Motor neuron (in vitro differentiated cells): ENCODE measurements at regions not wholly inside any gene's neighbourhood (a gene's known extent, or its start where the extent isn't known, plus 50 kb on each side); places are given as distances from the start of the nearest gene placed in this dataset.

Experiments
- ATAC-seq, 8 experiments: fragments of 200-7000 bp; cut with Tn5 transposase; replicated peaks in 6 of 8; 2 replicates each; pipeline ENCODE4 v1.8.0; 2021; ENCODE audit warnings: mild to moderate bottlenecking in 8 of 8, moderate library complexity in 8 of 8
- H3K27ac ChIP-seq, 2 donors: fragments of 250-450 bp; sonication (Bioruptor Pico); 2 replicates each; pipeline ENCODE4 v1.9.0; 2021; ENCODE audit warnings: antibody characterized with exemption in 2 of 2, mild to moderate bottlenecking in 2 of 2, moderate library complexity in 1 of 2
- H3K4me1 ChIP-seq, 2 donors: fragments of 250-450 bp; sonication (Bioruptor Pico); replicated peaks in 1 of 2; 2 replicates each; pipeline ENCODE4 v1.6.1; 2021; ENCODE audit warnings: antibody characterized with exemption in 2 of 2, mild to moderate bottlenecking in 2 of 2, moderate library complexity in 1 of 2
- H3K4me3 ChIP-seq, 5 donors: fragments of 250-450 bp; sonication (Bioruptor Pico); 2 replicates each; pipeline ENCODE4 v1.9.0; 2021; ENCODE audit warnings: antibody characterized with exemption in 5 of 5, mild to moderate bottlenecking in 5 of 5, moderate library complexity in 4 of 5
- WGBS, 10 experiments: fragments of 450-650 bp; shearing (Covaris generic); methylation state at CpG; one replicate each; pipeline ENCODE4 v1.0.0; 2022; 5-methylcytosine and 5-hydroxymethylcytosine counted together
- in situ Hi-C, 9 experiments: fragments of 400-800 bp; cut with MboI; loops; one replicate each; pipeline ENCODE4 v1.15.0; 2021; ENCODE audit warnings: low sequenced_read_pairs in 9 of 9, low pct_unique_long_range_greater_than_20kb in 2 of 9; ENCODE audit not compliant: unreplicated experiment in 9 of 9

GRCh38 chr1:229778794-229779193 is 152.7 kb downstream of the URB2 start:
- 0 to 48% (median 33%) methylated on average over 2 to 5 of the region's 5 CpGs; no CpG with 5 or more reads in 5 of the 10 experiments for WGBS, 10 experiments
- H3K4me1 ChIP-seq, result peaks cover 0 to 6% of the 10 kb centered on the region in 2 donors
- in situ Hi-C loops, result no loop called here
- H3K4me3 ChIP-seq, result no peak overlapping the region
- peak in 5 of 8 experiments; percentile 29 to 95 (median 88) for ATAC-seq
- H3K27ac ChIP-seq, result no peak overlapping the region

GRCh38 chr1:229781453-229781852 is 155.4 kb downstream of the URB2 start:
- peak in 1 of 8 experiments; percentile 29 for ATAC-seq
- in situ Hi-C loops, result no loop called here
- Histone ChIP-seq H3K4me3 (no peak overlapping the region), H3K27ac (no peak overlapping the region), H3K4me1 (peaks cover 0 to 6% of the 10 kb centered on the region in 2 donors)
- WGBS, 10 experiments, result 4 to 87% (median 75%) methylated on average over 2 to 6 of the region's 7 CpGs; no CpG with 5 or more reads in 3 of the 10 experiments

GRCh38 chr1:229782469-229782868 is 156.4 kb downstream of the URB2 start:
- WGBS, 10 experiments, result 78 to 100% (median 100%) methylated on average over 1 of the region's 1 CpG; no CpG with 5 or more reads in 6 of the 10 experiments
- ATAC-seq, result no peak
- Histone ChIP-seq H3K4me1 (peaks cover 0 to 6% of the 10 kb centered on the region in 2 donors), H3K4me3 (no peak overlapping the region), H3K27ac (no peak overlapping the region)
- in situ Hi-C loops, result no loop called here

DNA sequence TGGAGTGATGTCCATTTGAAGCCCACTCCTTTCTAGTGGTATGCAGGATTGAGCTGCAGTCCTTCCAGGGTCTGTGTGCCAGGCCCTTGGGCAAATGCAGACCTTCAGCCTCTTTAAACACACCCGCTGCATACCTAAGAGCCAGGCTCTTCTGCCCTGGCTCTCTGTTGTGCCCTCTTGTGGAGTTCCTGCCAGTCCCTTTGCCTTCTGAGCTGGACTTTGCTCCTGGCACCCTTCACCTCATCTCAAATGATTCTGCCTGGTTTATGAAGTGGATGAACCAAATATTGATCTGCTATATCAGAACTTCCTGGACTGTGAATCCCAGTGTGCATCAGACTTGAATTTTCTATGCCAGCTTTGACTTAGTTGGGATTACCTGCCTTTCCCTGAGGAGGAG is 158.8 kb downstream of the URB2 start:
- in situ Hi-C loops, result no loop called here
- no peak for ATAC-seq
- Histone ChIP-seq H3K27ac (no peak overlapping the region), H3K4me1 (no peaks in the 10 kb centered on the region), H3K4me3 (no peak overlapping the region)
- WGBS, 10 experiments, result 0 to 100% (median 60%) methylated on average over 1 of the region's 1 CpG; no CpG with 5 or more reads in 6 of the 10 experiments

- in situ Hi-C loops, result no loop called here
- no peak for ATAC-seq
Observed at GRCh38 chr1:229786974-229787610, 161.0 kb downstream of the URB2 start.

GRCh38 chr1:229788004-229788403 is 162.0 kb downstream of the URB2 start:
- 48 to 100% (median 81%) methylated on average over 1 to 6 of the region's 6 CpGs; no CpG with 5 or more reads in 4 of the 10 experiments for WGBS, 10 experiments
- Histone ChIP-seq H3K4me1 (peaks cover 0 to 8% of the 10 kb centered on the region in 2 donors), H3K4me3 (no peak overlapping the region), H3K27ac (no peak overlapping the region)
- in situ Hi-C loops, result no loop called here
- no peak for ATAC-seq

More at GRCh38 chr1:229786974-229787610, 161.0 kb downstream of the URB2 start:
- no peak overlapping the region for H3K4me3 ChIP-seq
- WGBS, 10 experiments, result 59 to 95% (median 81%) methylated on average over 2 to 3 of the region's 3 CpGs; no CpG with 5 or more reads in 3 of the 10 experiments
- H3K4me1 ChIP-seq, result no peaks in the 10 kb centered on the region
- no peak overlapping the region for H3K27ac ChIP-seq

- in situ Hi-C loops, result no loop called here
Observed at GRCh38 chr1:229792012-229792975, 166.2 kb downstream of the URB2 start.

GRCh38 chr1:229793488-229793887 is 167.4 kb downstream of the URB2 start:
- H3K4me3 ChIP-seq, result no peak overlapping the region
- peaks cover 0 to 8% of the 10 kb centered on the region in 2 donors for H3K4me1 ChIP-seq
- in situ Hi-C loops, result no loop called here
- ATAC-seq, result no peak
- 50 to 90% (median 76%) methylated on average over 1 to 5 of the region's 5 CpGs for WGBS, 10 experiments
- H3K27ac ChIP-seq, result no peak overlapping the region

More at GRCh38 chr1:229792012-229792975, 166.2 kb downstream of the URB2 start:
- peak in 4 of 8 experiments; percentile 14 to 65 (median 52) for ATAC-seq
- no peak overlapping the region for H3K27ac ChIP-seq
- 50 to 87% (median 74%) methylated on average over 2 to 6 of the region's 6 CpGs; no CpG with 5 or more reads in 1 of the 10 experiments for WGBS, 10 experiments
- H3K4me3 ChIP-seq, result no peak overlapping the region
- peaks cover 0 to 8% of the 10 kb centered on the region in 2 donors for H3K4me1 ChIP-seq

DNA sequence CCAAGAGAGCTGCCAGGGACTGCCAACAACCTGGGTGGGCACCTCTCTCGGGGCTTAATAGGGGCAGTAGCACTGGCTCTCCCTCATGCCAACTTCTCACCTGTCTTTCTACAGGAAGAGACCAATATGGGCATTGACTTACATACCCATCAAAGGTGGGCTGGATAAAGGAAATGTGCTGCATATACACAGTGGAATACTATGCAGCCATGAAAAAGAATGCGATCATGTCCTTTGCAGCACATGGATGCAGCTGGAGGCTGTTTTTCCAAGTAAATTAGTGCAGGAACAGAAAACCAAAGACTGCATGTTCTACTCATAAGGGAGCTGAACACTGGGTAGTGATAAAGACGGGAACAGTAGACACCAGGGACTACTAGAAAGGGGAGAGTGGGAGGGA is 172.5 kb downstream of the URB2 start:
- Histone ChIP-seq H3K4me3 (no peak overlapping the region), H3K4me1 (no peaks in the 10 kb centered on the region), H3K27ac (no peak overlapping the region)
- ATAC-seq, result no peak
- in situ Hi-C loops, result no loop called here
- WGBS, 10 experiments, result 37 to 100% (median 93%) methylated on average over 1 to 3 of the region's 3 CpGs; no CpG with 5 or more reads in 2 of the 10 experiments

DNA sequence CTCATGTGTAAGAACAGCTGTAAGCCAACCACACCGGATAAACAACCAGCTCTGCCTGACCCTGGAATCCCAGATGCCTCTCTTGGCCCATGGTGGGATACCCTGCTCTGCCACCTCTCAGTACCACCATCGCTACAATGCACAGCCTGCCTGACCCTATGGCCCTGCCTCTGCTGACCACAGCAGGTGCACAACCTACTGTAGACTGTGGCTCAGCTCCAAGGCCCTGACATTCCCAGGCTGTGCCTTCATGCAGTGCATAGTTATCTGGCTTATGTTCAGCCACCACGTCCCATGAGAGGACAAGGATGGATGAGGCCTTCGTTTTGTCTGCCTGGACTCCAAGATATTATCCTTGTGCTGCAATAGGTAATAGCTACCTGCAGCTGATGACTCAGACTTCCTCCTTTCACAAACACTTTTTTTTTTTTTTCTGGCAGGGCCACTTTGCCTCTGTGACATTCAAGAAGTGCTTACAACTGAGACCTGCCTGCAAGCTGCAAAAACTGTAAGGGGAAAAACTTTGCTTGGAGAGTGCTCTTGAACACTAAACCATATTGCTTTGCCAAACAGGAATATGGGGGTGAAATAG is 177.7 kb downstream of the URB2 start:
- in situ Hi-C loops, result no loop called here
- WGBS, 10 experiments, result 0 to 100% (median 35%) methylated on average over 1 to 4 of the region's 4 CpGs; no CpG with 5 or more reads in 2 of the 10 experiments
- Histone ChIP-seq H3K27ac (no peak overlapping the region), H3K4me1 (no peaks in the 10 kb centered on the region), H3K4me3 (no peak overlapping the region)
- no peak for ATAC-seq

GRCh38 chr1:229808272-229808671 is 182.2 kb downstream of the URB2 start:
- H3K4me1 ChIP-seq, result no peaks in the 10 kb centered on the region
- no peak overlapping the region for H3K27ac ChIP-seq
- no peak for ATAC-seq
- no peak overlapping the region for H3K4me3 ChIP-seq
- WGBS, 10 experiments, result 0 to 100% (median 93%) methylated on average over 1 to 2 of the region's 2 CpGs
- in situ Hi-C loops, result no loop called here

DNA sequence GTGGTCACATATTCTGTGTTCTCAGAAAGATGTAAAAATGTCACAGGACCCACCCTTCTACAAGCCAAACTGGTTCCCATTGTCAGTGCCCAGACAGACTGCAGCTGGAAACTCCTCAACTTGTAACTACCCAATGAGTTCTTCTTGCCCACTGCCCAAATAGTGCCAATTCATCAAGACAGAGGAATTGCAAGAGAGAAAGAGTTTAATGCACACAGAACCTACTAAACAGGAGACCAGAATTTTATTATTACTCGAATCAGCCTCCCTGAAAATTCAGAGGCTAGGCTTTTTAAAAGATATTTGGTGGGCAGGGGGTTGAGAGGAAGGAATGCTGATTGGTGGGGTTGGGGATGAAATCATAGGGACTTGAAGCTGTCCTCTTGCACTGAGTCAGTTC is 184.1 kb downstream of the URB2 start:
- in situ Hi-C loops, result no loop called here
- Histone ChIP-seq H3K27ac (no peak overlapping the region), H3K4me1 (no peaks in the 10 kb centered on the region), H3K4me3 (no peak overlapping the region)
- no peak for ATAC-seq
- WGBS, 10 experiments, result 0 to 56% (median 50%) methylated on average over 1 of the region's 1 CpG; no CpG with 5 or more reads in 5 of the 10 experiments

DNA sequence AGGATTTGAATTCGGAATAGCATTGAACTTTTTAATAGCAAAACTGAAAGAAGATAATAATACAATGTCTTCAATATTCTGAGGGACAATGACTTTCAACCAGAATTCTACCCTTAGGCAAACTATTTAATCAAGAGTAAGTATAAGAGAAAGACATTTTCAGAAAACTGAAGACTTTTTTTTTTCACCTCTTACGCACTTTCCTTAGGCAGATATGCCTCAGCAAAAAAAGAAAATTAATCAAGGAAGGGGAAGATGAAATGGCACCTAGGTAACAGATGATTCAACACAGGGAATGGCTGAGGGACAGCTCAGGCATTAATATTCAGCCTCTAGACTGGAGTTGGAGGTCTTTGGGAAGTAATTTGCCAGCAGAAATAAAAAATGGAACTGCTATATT is 184.9 kb downstream of the URB2 start:
- no peak for ATAC-seq
- H3K4me3 ChIP-seq, result no peak overlapping the region
- in situ Hi-C loops, result no loop called here
- no peak overlapping the region for H3K27ac ChIP-seq
- WGBS, 10 experiments, result 0 to 90% (median 51%) methylated on average over 1 to 2 of the region's 2 CpGs; no CpG with 5 or more reads in 1 of the 10 experiments
- H3K4me1 ChIP-seq, result no peaks in the 10 kb centered on the region
